ENCODE measurements at regions not wholly inside any gene's neighbourhood (a gene's known extent, or its start where the extent isn't known, plus 50 kb on each side); places are given as distances from the start of the nearest gene placed in this dataset.

DNA sequence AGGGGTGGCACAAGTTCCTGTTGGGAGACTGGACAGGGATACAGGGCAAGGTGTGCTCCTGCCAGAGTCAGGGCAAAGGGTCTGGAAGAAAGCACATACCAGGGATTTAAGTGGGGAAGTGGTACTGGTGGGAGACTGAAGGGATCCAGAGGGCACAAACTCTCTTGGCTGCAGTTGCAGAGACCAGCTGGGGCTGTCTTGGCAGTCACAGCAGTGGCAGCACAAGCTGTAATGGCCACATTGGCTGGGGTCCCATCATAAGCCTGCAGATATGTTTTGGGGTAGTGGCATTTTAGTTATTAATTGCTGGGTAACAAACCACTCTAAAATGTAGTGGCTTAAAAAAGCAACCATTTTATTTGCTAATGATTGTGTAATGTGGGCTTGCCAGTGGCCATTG lies 492.2 kb downstream of the ENC1 start:
- TF ChIP-seq, protein P1, sequence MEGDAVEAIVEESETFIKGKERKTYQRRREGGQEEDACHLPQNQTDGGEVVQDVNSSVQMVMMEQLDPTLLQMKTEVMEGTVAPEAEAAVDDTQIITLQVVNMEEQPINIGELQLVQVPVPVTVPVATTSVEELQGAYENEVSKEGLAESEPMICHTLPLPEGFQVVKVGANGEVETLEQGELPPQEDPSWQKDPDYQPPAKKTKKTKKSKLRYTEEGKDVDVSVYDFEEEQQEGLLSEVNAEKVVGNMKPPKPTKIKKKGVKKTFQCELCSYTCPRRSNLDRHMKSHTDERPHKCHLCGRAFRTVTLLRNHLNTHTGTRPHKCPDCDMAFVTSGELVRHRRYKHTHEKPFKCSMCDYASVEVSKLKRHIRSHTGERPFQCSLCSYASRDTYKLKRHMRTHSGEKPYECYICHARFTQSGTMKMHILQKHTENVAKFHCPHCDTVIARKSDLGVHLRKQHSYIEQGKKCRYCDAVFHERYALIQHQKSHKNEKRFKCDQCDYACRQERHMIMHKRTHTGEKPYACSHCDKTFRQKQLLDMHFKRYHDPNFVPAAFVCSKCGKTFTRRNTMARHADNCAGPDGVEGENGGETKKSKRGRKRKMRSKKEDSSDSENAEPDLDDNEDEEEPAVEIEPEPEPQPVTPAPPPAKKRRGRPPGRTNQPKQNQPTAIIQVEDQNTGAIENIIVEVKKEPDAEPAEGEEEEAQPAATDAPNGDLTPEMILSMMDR (IDR thresholded peaks at IDR 0.05): no peak
- no peak for TF ChIP-seq POLR2A (IDR thresholded peaks at IDR 0.05)

All from ovary (tissue), 3 donors.